Karpas-422 (cell line): ENCODE measurements at regions not wholly inside any gene's neighbourhood (a gene's known extent, or its start where the extent isn't known, plus 50 kb on each side); places are given as distances from the start of the nearest gene placed in this dataset.

Experiments
- DNase-seq: peaks from one replicate; pipeline ENCODE4 v3.0.0-alpha.2; 2015
- H2AFZ ChIP-seq: fragments of 200-600 bp; sonication (generic); 2 replicates; pipeline ENCODE4 v1.6.1; 2014; ENCODE audit warnings: antibody characterized with exemption, low read length, mixed read lengths
- H3K27ac ChIP-seq: fragments of 200-600 bp; sonication (generic); 2 replicates; pipeline ENCODE4 v1.5.1; 2014; ENCODE audit warnings: mild to moderate bottlenecking, low read length, moderate library complexity
- H3K27me3 ChIP-seq: fragments of 200-600 bp; sonication (generic); 2 replicates; pipeline ENCODE4 v1.6.1; 2014; ENCODE audit warnings: low read length, mixed read lengths
- H3K36me3 ChIP-seq: fragments of 200-600 bp; sonication (generic); 2 replicates; pipeline ENCODE4 v1.6.1; 2014; ENCODE audit warnings: low read length, mixed read lengths; ENCODE audit not compliant: insufficient read depth
- H3K4me1 ChIP-seq: fragments of 200-600 bp; sonication (generic); 2 replicates; pipeline ENCODE4 v1.6.1; 2014; ENCODE audit warnings: mild to moderate bottlenecking, low read length, mixed read lengths
- H3K4me2 ChIP-seq: fragments of 200-600 bp; sonication (generic); 2 replicates; pipeline ENCODE4 v1.6.1; 2014; ENCODE audit warnings: low read length, low read depth, mild to moderate bottlenecking; ENCODE audit not compliant: poor library complexity, severe bottlenecking
- H3K4me3 ChIP-seq: fragments of 200-600 bp; sonication (generic); 2 replicates; pipeline ENCODE4 v1.5.1; 2014; ENCODE audit warnings: mild to moderate bottlenecking, antibody characterized with exemption, low read length, mixed read lengths
- H3K79me2 ChIP-seq: fragments of 200-600 bp; sonication (generic); 2 replicates; pipeline ENCODE4 v1.6.1; 2014; ENCODE audit warnings: mild to moderate bottlenecking, low read length, mixed read lengths
- H3K9ac ChIP-seq: fragments of 200-600 bp; sonication (generic); 2 replicates; pipeline ENCODE4 v1.6.0; 2014; ENCODE audit warnings: low read length
- H3K9me2 ChIP-seq: fragments of 200-600 bp; sonication (generic), shearing (Covaris generic); replicated peaks from 2 replicates; pipeline ENCODE4 v1.6.0; 2014; ENCODE audit warnings: mild to moderate bottlenecking, low read length, moderate library complexity; ENCODE audit not compliant: insufficient read depth
- H3K9me3 ChIP-seq: fragments of 300-700, 200-600 bp; sonication (generic); 2 replicates; pipeline ENCODE4 v1.6.1; 2014; ENCODE audit warnings: low read length, mixed read lengths
- H4K20me1 ChIP-seq: fragments of 200-600 bp; sonication (generic); 2 replicates; pipeline ENCODE4 v1.6.1; 2014; ENCODE audit warnings: mild to moderate bottlenecking, antibody characterized with exemption, low read length, low read depth; ENCODE audit not compliant: insufficient read depth

GRCh38 chr2:4139316-4139715 lies 435.9 kb downstream of the DCDC2C start:
- no peak overlapping the region for H3K9ac ChIP-seq
- no peaks in the 10 kb centered on the region for H3K79me2 ChIP-seq
- no peaks in the 10 kb centered on the region for H3K9me3 ChIP-seq
- DNase-seq = no peak
- no peak overlapping the region for H2AFZ ChIP-seq
- H4K20me1 ChIP-seq = no peaks in the 10 kb centered on the region
- no peaks in the 10 kb centered on the region for H3K27me3 ChIP-seq
- H3K27ac ChIP-seq = no peak overlapping the region
- H3K4me2 ChIP-seq = no peak overlapping the region
- H3K36me3 ChIP-seq = no peaks in the 10 kb centered on the region
- H3K9me2 ChIP-seq = no peaks in the 10 kb centered on the region
- H3K4me1 ChIP-seq = no peaks in the 10 kb centered on the region
- no peak overlapping the region for H3K4me3 ChIP-seq

GRCh38 chr2:4139731-4140130 lies 436.4 kb downstream of the DCDC2C start:
- no peak overlapping the region for H3K4me3 ChIP-seq
- no peak for DNase-seq
- no peak overlapping the region for H2AFZ ChIP-seq
- H3K4me2 ChIP-seq = no peak overlapping the region
- no peaks in the 10 kb centered on the region for H3K9me3 ChIP-seq
- no peak overlapping the region for H3K27ac ChIP-seq
- no peaks in the 10 kb centered on the region for H3K27me3 ChIP-seq
- no peaks in the 10 kb centered on the region for H4K20me1 ChIP-seq
- no peaks in the 10 kb centered on the region for H3K9me2 ChIP-seq
- no peaks in the 10 kb centered on the region for H3K79me2 ChIP-seq
- H3K9ac ChIP-seq = no peak overlapping the region
- H3K36me3 ChIP-seq = no peaks in the 10 kb centered on the region
- no peaks in the 10 kb centered on the region for H3K4me1 ChIP-seq

- no peak overlapping the region for H3K27ac ChIP-seq
- H3K36me3 ChIP-seq = no peaks in the 10 kb centered on the region
- no peak overlapping the region for H2AFZ ChIP-seq
- no peaks in the 10 kb centered on the region for H3K9me2 ChIP-seq
- no peak for DNase-seq
- no peak overlapping the region for H3K4me3 ChIP-seq
- H3K9ac ChIP-seq = no peak overlapping the region
- no peaks in the 10 kb centered on the region for H3K9me3 ChIP-seq
- no peaks in the 10 kb centered on the region for H3K4me1 ChIP-seq
- no peak overlapping the region for H3K4me2 ChIP-seq
- no peaks in the 10 kb centered on the region for H4K20me1 ChIP-seq
- H3K27me3 ChIP-seq = no peaks in the 10 kb centered on the region
- no peaks in the 10 kb centered on the region for H3K79me2 ChIP-seq
Observed at GRCh38 chr2:4140281-4140970, 437.1 kb downstream of the DCDC2C start.

GRCh38 chr2:4144731-4145130 lies 441.4 kb downstream of the DCDC2C start:
- H3K4me3 ChIP-seq = no peak overlapping the region
- H3K4me1 ChIP-seq = no peaks in the 10 kb centered on the region
- no peaks in the 10 kb centered on the region for H3K79me2 ChIP-seq
- H2AFZ ChIP-seq = no peak overlapping the region
- DNase-seq = no peak
- no peaks in the 10 kb centered on the region for H3K27me3 ChIP-seq
- H3K27ac ChIP-seq = no peak overlapping the region
- H3K36me3 ChIP-seq = no peaks in the 10 kb centered on the region
- H4K20me1 ChIP-seq = no peaks in the 10 kb centered on the region
- no peaks in the 10 kb centered on the region; the same call in 1 of the 2 replicates for H3K9me3 ChIP-seq
- no peaks in the 10 kb centered on the region for H3K9me2 ChIP-seq
- H3K4me2 ChIP-seq = no peak overlapping the region
- no peak overlapping the region for H3K9ac ChIP-seq

GRCh38 chr2:4151521-4151920 lies 448.1 kb downstream of the DCDC2C start:
- Histone ChIP-seq H4K20me1 (no peaks in the 10 kb centered on the region), H3K4me1 (no peaks in the 10 kb centered on the region), H3K27ac (no peak overlapping the region), H3K9ac (no peak overlapping the region), H3K27me3 (no peaks in the 10 kb centered on the region), H3K4me2 (no peak overlapping the region), H2AFZ (no peak overlapping the region), H3K36me3 (no peaks in the 10 kb centered on the region), H3K9me2 (no peaks in the 10 kb centered on the region), H3K4me3 (no peak overlapping the region), H3K79me2 (no peaks in the 10 kb centered on the region), H3K9me3 (no peaks in the 10 kb centered on the region; the same call in 1 of the 2 replicates)
- DNase-seq = no peak

GRCh38 chr2:4152051-4152450 lies 448.7 kb downstream of the DCDC2C start:
- Histone ChIP-seq H4K20me1 (no peaks in the 10 kb centered on the region), H3K4me2 (no peak overlapping the region), H2AFZ (no peak overlapping the region), H3K36me3 (no peaks in the 10 kb centered on the region), H3K9me2 (no peaks in the 10 kb centered on the region), H3K27ac (no peak overlapping the region), H3K79me2 (no peaks in the 10 kb centered on the region), H3K4me3 (no peak overlapping the region), H3K9me3 (no peaks in the 10 kb centered on the region; the same call in 1 of the 2 replicates), H3K4me1 (no peaks in the 10 kb centered on the region), H3K27me3 (no peaks in the 10 kb centered on the region), H3K9ac (no peak overlapping the region)
- DNase-seq = no peak

- H3K36me3 ChIP-seq = no peaks in the 10 kb centered on the region
- no peak overlapping the region for H3K4me2 ChIP-seq
- H2AFZ ChIP-seq = no peak overlapping the region
- H3K27me3 ChIP-seq = no peaks in the 10 kb centered on the region
- H3K9ac ChIP-seq = no peak overlapping the region
- no peaks in the 10 kb centered on the region for H3K79me2 ChIP-seq
- no peak overlapping the region for H3K27ac ChIP-seq
- no peaks in the 10 kb centered on the region for H3K9me2 ChIP-seq
- no peak overlapping the region for H3K4me3 ChIP-seq
- H3K9me3 ChIP-seq = peaks cover 16% of the 10 kb centered on the region
- no peaks in the 10 kb centered on the region for H4K20me1 ChIP-seq
- DNase-seq = no peak
- no peaks in the 10 kb centered on the region for H3K4me1 ChIP-seq
Observed at GRCh38 chr2:4168834-4169233, 465.5 kb downstream of the DCDC2C start.

GRCh38 chr2:4174796-4175195 lies 471.4 kb downstream of the DCDC2C start:
- Histone ChIP-seq H4K20me1 (no peaks in the 10 kb centered on the region), H3K79me2 (no peaks in the 10 kb centered on the region), H3K9ac (no peak overlapping the region), H3K27me3 (no peaks in the 10 kb centered on the region), H3K4me1 (no peaks in the 10 kb centered on the region), H3K9me2 (no peaks in the 10 kb centered on the region), H3K9me3 (peaks cover 14% of the 10 kb centered on the region), H3K4me2 (no peak overlapping the region), H2AFZ (no peak overlapping the region), H3K4me3 (no peak overlapping the region), H3K27ac (no peak overlapping the region), H3K36me3 (no peaks in the 10 kb centered on the region)
- DNase-seq = no peak
